Activated CD4-positive, alpha-beta T cell treated with anti-CD3 and anti-CD28 coated beads, Interleukin-2, amount 50 U/mL, for 16 hours (primary cell): ENCODE measurements at regions not wholly inside any gene's neighbourhood (a gene's known extent, or its start where the extent isn't known, plus 50 kb on each side); places are given as distances from the start of the nearest gene placed in this dataset.
"Not testable (repeated sequence)": the region's sequence is repeated elsewhere in the genome, so short reads cannot be mapped to it uniquely, and the experiment has no call there.

Experiments used
- DNase-seq: peaks from one replicate; pipeline ENCODE4 v3.0.0-alpha.2; 2020

- not testable (repeated sequence) for DNase-seq
These were observed 56.5 kb upstream of the ABHD2 start for GRCh38 chr15:89031637-89032285.

GRCh38 chr15:89034305-89034704 is 54.0 kb upstream of the ABHD2 start:
- DNase-seq: no peak

GRCh38 chr15:89035150-89035549 is 53.1 kb upstream of the ABHD2 start:
- DNase-seq: no peak

- DNase-seq: no peak
These were observed 52.6 kb upstream of the ABHD2 start for GRCh38 chr15:89035658-89036057.

GRCh38 chr15:89038146-89038545 is 50.1 kb upstream of the ABHD2 start:
- DNase-seq: no peak
